RWPE1 (cell line): ENCODE measurements at regions not wholly inside any gene's neighbourhood (a gene's known extent, or its start where the extent isn't known, plus 50 kb on each side); places are given as distances from the start of the nearest gene placed in this dataset.

Experiments
- CTCF ChIA-PET: fragments of 350-600 bp; sonication (Branson Sonifier 250); formaldehyde crosslinking; extraction: SDS; loops from one replicate; lab custom pipeline; 2021; lab: Yijun Ruan, JAX
- POLR2A ChIA-PET: fragments of 400-600 bp; formaldehyde crosslinking; extraction: SDS; loops from one replicate; lab custom pipeline; 2020; ENCODE audit warnings: antibody characterized with exemption; ENCODE audit not compliant: low non-redundant PET; lab: Yijun Ruan, JAX
- DNase-seq: peaks from one replicate; pipeline ENCODE4 v3.0.0; 2012; ENCODE audit warnings: low spot score
- H3K27ac ChIP-seq: fragments of 450-650 bp; 2 replicates; pipeline ENCODE4 v1.5.1; 2017
- CTCF ChIP-seq: fragments of 450-650 bp; conservative IDR thresholded peaks from 2 replicates; pipeline ENCODE4 v1.5.1; 2017; ENCODE audit warnings: low read depth, mild to moderate bottlenecking

- POLR2A ChIA-PET, result no interaction called here
- no peak for DNase-seq
- TF ChIP-seq CTCF, result no peak
- H3K27ac ChIP-seq, result no peak overlapping the region
- CTCF ChIA-PET, result no interaction called here
These were observed 1091.9 kb upstream of the RAG2 start for GRCh38 chr11:37689951-37690350.

- ChIA-PET POLR2A (no interaction called here), CTCF (interaction anchor here (0.6 kb wide), 1 partner anchor 985 kb away, joined by 4 read pairs; no protein-coding TSS in a partner anchor)
- no peak for DNase-seq
- no peak overlapping the region for H3K27ac ChIP-seq
- TF ChIP-seq CTCF, result no peak
These were observed 1090.4 kb upstream of the RAG2 start for GRCh38 chr11:37688456-37688855.

GRCh38 chr11:37687130-37687529, 1089.1 kb upstream of the RAG2 start:
- no peak for DNase-seq
- ChIA-PET POLR2A (no interaction called here), CTCF (no interaction called here)
- no peak overlapping the region for H3K27ac ChIP-seq
- no peak for TF ChIP-seq CTCF

GRCh38 chr11:37671321-37671720, 1073.3 kb upstream of the RAG2 start:
- POLR2A ChIA-PET, result no interaction called here
- no peak for TF ChIP-seq CTCF
- no peak for DNase-seq
- CTCF ChIA-PET, result no interaction called here
- no peak overlapping the region for H3K27ac ChIP-seq

- no peak for DNase-seq
- TF ChIP-seq CTCF, result no peak
- no peak overlapping the region for H3K27ac ChIP-seq
- CTCF ChIA-PET, result interaction anchor here (0.7 kb wide), 2 partner anchors 11 to 55 kb away, joined by 3 read pairs; no protein-coding TSS in a partner anchor
- POLR2A ChIA-PET, result no interaction called here
These were observed 1068.9 kb upstream of the RAG2 start for GRCh38 chr11:37666960-37667359.

- ChIA-PET POLR2A (no interaction called here), CTCF (interaction anchor here (0.6 kb wide), 1 partner anchor 984 kb away, joined by 3 read pairs; no protein-coding TSS in a partner anchor)
- TF ChIP-seq CTCF, result peak; percentile 80
- H3K27ac ChIP-seq, result no peak overlapping the region
- peak; percentile 13 for DNase-seq
These were observed 1059.6 kb upstream of the RAG2 start for GRCh38 chr11:37657645-37658044.
